ENCODE measurements at regions not wholly inside any gene's neighbourhood (a gene's known extent, or its start where the extent isn't known, plus 50 kb on each side); places are given as distances from the start of the nearest gene placed in this dataset.

- H2AFZ ChIP-seq (ENCODE audit: low read length) = no peak overlapping the region
- DNase-seq (ENCODE audit: low spot score) = no peak
- H3K27ac ChIP-seq (ENCODE audit: low read depth, low read length, poor library complexity, severe bottlenecking) = no peak overlapping the region
- no peaks in the 10 kb centered on the region for H3K79me2 ChIP-seq (ENCODE audit: insufficient read depth, low read depth, low read length)
- H4K20me1 ChIP-seq (ENCODE audit: insufficient read depth, low read length) = no peaks in the 10 kb centered on the region
- no TSS peak for BruUV-seq (replicated peaks)
- no peaks in the 10 kb centered on the region for H3K36me3 ChIP-seq (ENCODE audit: insufficient read depth, low read length)
- TF ChIP-seq EZH2phosphoT487 (IDR thresholded peaks at IDR 0.05; ENCODE audit: borderline replicate concordance, low read depth, low read length) = no peak
- no peak for TF ChIP-seq CTCF (conservative IDR thresholded peaks at IDR 0.05; ENCODE audit: low read length)
- no peaks in the 10 kb centered on the region for H3K9me3 ChIP-seq (ENCODE audit: low read length)
- no peak overlapping the region for H3K4me2 ChIP-seq (ENCODE audit: low read length)
- intact Hi-C loops (cut with micrococcal nuclease; ENCODE audit: unreplicated experiment) = no loop called here
- no peaks in the 10 kb centered on the region for H3K4me1 ChIP-seq (ENCODE audit: insufficient read depth, low read length, poor library complexity, severe bottlenecking)
- ChIA-PET CTCF (ENCODE audit: unreplicated experiment) (no interaction called here), POLR2A (no interaction called here)
- no peaks in the 10 kb centered on the region for H3K9me2 ChIP-seq (ENCODE audit: insufficient read depth, low read length)
- H3K4me3 ChIP-seq (ENCODE audit: low read depth, low read length, poor library complexity, severe bottlenecking) = no peak overlapping the region
Measured at GRCh38 chr10:130495891-130496636, 359.9 kb downstream of the GLRX3 start.

GRCh38 chr10:130497056-130498010, 361.1 kb downstream of the GLRX3 start:
- no peak overlapping the region for H3K4me3 ChIP-seq (ENCODE audit: low read depth, low read length, poor library complexity, severe bottlenecking)
- no peak overlapping the region for H3K4me2 ChIP-seq (ENCODE audit: low read length)
- H3K79me2 ChIP-seq (ENCODE audit: insufficient read depth, low read depth, low read length) = no peaks in the 10 kb centered on the region
- H4K20me1 ChIP-seq (ENCODE audit: insufficient read depth, low read length) = no peaks in the 10 kb centered on the region
- no peak overlapping the region for H3K27ac ChIP-seq (ENCODE audit: low read depth, low read length, poor library complexity, severe bottlenecking)
- intact Hi-C loops (cut with micrococcal nuclease; ENCODE audit: unreplicated experiment) = no loop called here
- no peaks in the 10 kb centered on the region for H3K4me1 ChIP-seq (ENCODE audit: insufficient read depth, low read length, poor library complexity, severe bottlenecking)
- H2AFZ ChIP-seq (ENCODE audit: low read length) = no peak overlapping the region
- POLR2A ChIA-PET = no interaction called here
- no peaks in the 10 kb centered on the region for H3K9me2 ChIP-seq (ENCODE audit: insufficient read depth, low read length)
- no peak for DNase-seq (ENCODE audit: low spot score)
- TF ChIP-seq CTCF (conservative IDR thresholded peaks at IDR 0.05; ENCODE audit: low read length) (no peak), EZH2phosphoT487 (IDR thresholded peaks at IDR 0.05; ENCODE audit: borderline replicate concordance, low read depth, low read length) (no peak)
- H3K9me3 ChIP-seq (ENCODE audit: low read length) = no peaks in the 10 kb centered on the region
- CTCF ChIA-PET (ENCODE audit: unreplicated experiment) = no interaction called here
- BruUV-seq (replicated peaks) = no TSS peak
- no peaks in the 10 kb centered on the region for H3K36me3 ChIP-seq (ENCODE audit: insufficient read depth, low read length)

- CTCF ChIA-PET (ENCODE audit: unreplicated experiment) = no interaction called here
Measured at GRCh38 chr10:130498042-130498441, 361.9 kb downstream of the GLRX3 start.

More at GRCh38 chr10:130498042-130498441, 361.9 kb downstream of the GLRX3 start:
- no peak for DNase-seq (ENCODE audit: low spot score)
- Histone ChIP-seq H3K4me1 (ENCODE audit: insufficient read depth, low read length, poor library complexity, severe bottlenecking) (no peaks in the 10 kb centered on the region), H3K27ac (ENCODE audit: low read depth, low read length, poor library complexity, severe bottlenecking) (no peak overlapping the region), H3K36me3 (ENCODE audit: insufficient read depth, low read length) (no peaks in the 10 kb centered on the region), H3K4me3 (ENCODE audit: low read depth, low read length, poor library complexity, severe bottlenecking) (no peak overlapping the region), H2AFZ (ENCODE audit: low read length) (no peak overlapping the region), H3K9me3 (ENCODE audit: low read length) (no peaks in the 10 kb centered on the region), H3K79me2 (ENCODE audit: insufficient read depth, low read depth, low read length) (no peaks in the 10 kb centered on the region), H4K20me1 (ENCODE audit: insufficient read depth, low read length) (no peaks in the 10 kb centered on the region), H3K9me2 (ENCODE audit: insufficient read depth, low read length) (no peaks in the 10 kb centered on the region), H3K4me2 (ENCODE audit: low read length) (no peak overlapping the region)
- BruUV-seq (replicated peaks) = no TSS peak
- intact Hi-C loops (cut with micrococcal nuclease; ENCODE audit: unreplicated experiment) = no loop called here
- TF ChIP-seq CTCF (conservative IDR thresholded peaks at IDR 0.05; ENCODE audit: low read length) (no peak), EZH2phosphoT487 (IDR thresholded peaks at IDR 0.05; ENCODE audit: borderline replicate concordance, low read depth, low read length) (no peak)
- POLR2A ChIA-PET = no interaction called here
